Prostate gland (tissue), 2 donors: ENCODE measurements at regions not wholly inside any gene's neighbourhood (a gene's known extent, or its start where the extent isn't known, plus 50 kb on each side); places are given as distances from the start of the nearest gene placed in this dataset.

Experiments
- DNase-seq: peaks from one replicate; pipeline ENCODE4 v3.0.0-alpha.2; 2019; ENCODE audit warnings: low spot score
- H3K27ac ChIP-seq, 2 donors: fragments of 200-600 bp; sonication (generic); 2 replicates each; pipeline ENCODE4 v1.5.1; 2017 to 2019
- H3K27me3 ChIP-seq: fragments of 200-600 bp; sonication (generic); replicated peaks from 2 replicates; pipeline ENCODE4 v1.5.1; 2019; ENCODE audit not compliant: insufficient read depth
- H3K36me3 ChIP-seq, 2 donors: fragments of 200-600 bp; sonication (generic); 1 replicate in 1 of 2; 2 replicates in 1 of 2; pipeline versions ENCODE4 v1.5.1 to v1.8.1; 2017 to 2019
- H3K4me1 ChIP-seq: fragments of 200-600 bp; sonication (generic); replicated peaks from 2 replicates; pipeline ENCODE4 v1.5.1; 2019
- H3K4me3 ChIP-seq, 2 donors: fragments of 200-600 bp; sonication (generic); 2 replicates each; pipeline ENCODE4 v1.5.1; 2017 to 2019
- H3K9me3 ChIP-seq: fragments of 200-600 bp; sonication (generic); 2 replicates; pipeline ENCODE4 v1.5.1; 2017
- POLR2A ChIP-seq: fragments of 450-650 bp; IDR thresholded peaks from one replicate; pipeline ENCODE4 v1.6.1; 2016; ENCODE audit warnings: antibody characterized with exemption, mild to moderate bottlenecking
- POLR2AphosphoS5 ChIP-seq: sonication (generic); formaldehyde crosslinking; IDR thresholded peaks from one replicate; pipeline ENCODE4 v1.6.1; 2017; ENCODE audit warnings: antibody characterized with exemption
- WGBS: methylation state at CpG from one replicate; pipeline ENCODE4 v1.1.5; 2018; 5-methylcytosine and 5-hydroxymethylcytosine counted together
- intact Hi-C: fragments of 100-400 bp; cut with DNase I; formaldehyde crosslinking; loops from one replicate; pipeline ENCODE4 v1.14.2; 2022
- TF ChIP-seq, protein P1 (sequence below), 4 experiments: fragments of 200-600 bp in 2 of 4; fragments of 450-650 bp in 2 of 4; sonication (generic) in 2 of 4; IDR thresholded peaks; 1 replicate in 3 of 4; 2 replicates in 1 of 4; pipeline ENCODE4 v1.5.1; 2016 to 2019; ENCODE audit warnings: antibody characterized with exemption in 4 of 4, mild to moderate bottlenecking in 2 of 4, moderate library complexity in 2 of 4

GRCh38 chr6:85385636-85386315 is 64.1 kb upstream of the NT5E start:
- TF ChIP-seq, protein P1, sequence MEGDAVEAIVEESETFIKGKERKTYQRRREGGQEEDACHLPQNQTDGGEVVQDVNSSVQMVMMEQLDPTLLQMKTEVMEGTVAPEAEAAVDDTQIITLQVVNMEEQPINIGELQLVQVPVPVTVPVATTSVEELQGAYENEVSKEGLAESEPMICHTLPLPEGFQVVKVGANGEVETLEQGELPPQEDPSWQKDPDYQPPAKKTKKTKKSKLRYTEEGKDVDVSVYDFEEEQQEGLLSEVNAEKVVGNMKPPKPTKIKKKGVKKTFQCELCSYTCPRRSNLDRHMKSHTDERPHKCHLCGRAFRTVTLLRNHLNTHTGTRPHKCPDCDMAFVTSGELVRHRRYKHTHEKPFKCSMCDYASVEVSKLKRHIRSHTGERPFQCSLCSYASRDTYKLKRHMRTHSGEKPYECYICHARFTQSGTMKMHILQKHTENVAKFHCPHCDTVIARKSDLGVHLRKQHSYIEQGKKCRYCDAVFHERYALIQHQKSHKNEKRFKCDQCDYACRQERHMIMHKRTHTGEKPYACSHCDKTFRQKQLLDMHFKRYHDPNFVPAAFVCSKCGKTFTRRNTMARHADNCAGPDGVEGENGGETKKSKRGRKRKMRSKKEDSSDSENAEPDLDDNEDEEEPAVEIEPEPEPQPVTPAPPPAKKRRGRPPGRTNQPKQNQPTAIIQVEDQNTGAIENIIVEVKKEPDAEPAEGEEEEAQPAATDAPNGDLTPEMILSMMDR (IDR thresholded peaks at IDR 0.05) = no peak
- TF ChIP-seq POLR2A (no peak), POLR2AphosphoS5 (no peak)
- intact Hi-C loops = no loop called here
- WGBS = 85% methylated on average over 5 of the region's 5 CpGs
- Histone ChIP-seq H3K36me3 (no peaks in the 10 kb centered on the region), H3K27me3 (no peaks in the 10 kb centered on the region), H3K4me3 (no peak overlapping the region), H3K27ac (no peak overlapping the region), H3K4me1 (no peaks in the 10 kb centered on the region), H3K9me3 (no peaks in the 10 kb centered on the region)
- no peak for DNase-seq

- Histone ChIP-seq H3K27me3 (no peaks in the 10 kb centered on the region), H3K27ac (no peak overlapping the region), H3K36me3 (no peaks in the 10 kb centered on the region), H3K4me3 (no peak overlapping the region), H3K4me1 (no peaks in the 10 kb centered on the region), H3K9me3 (no peaks in the 10 kb centered on the region)
- WGBS = 34% methylated on average over 6 of the region's 6 CpGs
- TF ChIP-seq POLR2AphosphoS5 (no peak), POLR2A (no peak)
- TF ChIP-seq, protein P1 (IDR thresholded peaks at IDR 0.05) = no peak
- intact Hi-C loops = no loop called here
- no peak for DNase-seq
These were observed 66.8 kb upstream of the NT5E start for GRCh38 chr6:85383042-85383441.

DNA sequence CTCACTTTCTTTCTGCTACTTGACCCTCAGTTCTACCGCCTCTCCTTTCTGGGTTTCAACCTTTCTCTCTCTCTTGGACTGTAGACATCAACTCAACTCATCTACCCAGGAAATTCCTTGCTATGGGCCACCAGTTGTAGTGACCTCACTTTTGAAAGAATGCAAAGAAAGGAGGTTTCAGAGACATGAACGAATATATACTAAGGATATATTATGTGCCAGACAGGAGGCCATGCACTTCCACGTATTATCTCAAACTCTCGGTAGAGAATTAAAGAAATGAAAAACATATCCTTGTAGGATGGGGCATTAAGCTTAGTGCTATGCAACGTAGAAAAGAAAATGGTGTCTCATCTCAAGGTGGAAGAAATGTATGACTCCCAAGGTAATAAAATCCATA is 67.3 kb upstream of the NT5E start:
- Histone ChIP-seq H3K9me3 (no peaks in the 10 kb centered on the region), H3K4me3 (no peak overlapping the region), H3K27me3 (no peaks in the 10 kb centered on the region), H3K27ac (no peak overlapping the region), H3K36me3 (no peaks in the 10 kb centered on the region), H3K4me1 (no peaks in the 10 kb centered on the region)
- DNase-seq = no peak
- intact Hi-C loops = no loop called here
- TF ChIP-seq, protein P1 (IDR thresholded peaks at IDR 0.05) = no peak
- TF ChIP-seq POLR2AphosphoS5 (no peak), POLR2A (no peak)
- WGBS = 91% methylated on average over 5 of the region's 5 CpGs

DNA sequence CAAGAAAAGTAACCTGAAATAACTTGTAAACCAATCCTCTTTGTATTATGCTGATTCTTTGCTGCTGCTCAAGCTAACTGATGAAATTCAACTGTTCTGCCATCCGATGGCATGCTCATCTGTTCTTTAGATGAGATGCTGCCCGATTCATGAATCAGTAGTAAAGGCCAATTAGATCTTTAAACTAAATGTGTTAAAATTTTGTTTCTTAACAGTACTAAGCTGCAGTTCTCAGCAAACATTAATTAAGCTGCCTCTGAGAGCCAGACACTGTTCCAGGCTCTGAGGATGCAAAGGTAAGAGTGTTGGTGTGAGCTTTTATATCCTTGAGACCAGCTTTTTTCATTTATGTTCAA is 77.0 kb upstream of the NT5E start:
- no peak for DNase-seq
- Histone ChIP-seq H3K27ac (no peak overlapping the region), H3K9me3 (no peaks in the 10 kb centered on the region), H3K36me3 (no peaks in the 10 kb centered on the region), H3K4me1 (no peaks in the 10 kb centered on the region), H3K4me3 (no peak overlapping the region), H3K27me3 (no peaks in the 10 kb centered on the region)
- TF ChIP-seq, protein P1 (IDR thresholded peaks at IDR 0.05) = no peak
- TF ChIP-seq POLR2A = no peak
- TF ChIP-seq POLR2AphosphoS5 = no peak
- intact Hi-C loops = no loop called here
- WGBS = 98% methylated on average over 2 of the region's 2 CpGs

DNA sequence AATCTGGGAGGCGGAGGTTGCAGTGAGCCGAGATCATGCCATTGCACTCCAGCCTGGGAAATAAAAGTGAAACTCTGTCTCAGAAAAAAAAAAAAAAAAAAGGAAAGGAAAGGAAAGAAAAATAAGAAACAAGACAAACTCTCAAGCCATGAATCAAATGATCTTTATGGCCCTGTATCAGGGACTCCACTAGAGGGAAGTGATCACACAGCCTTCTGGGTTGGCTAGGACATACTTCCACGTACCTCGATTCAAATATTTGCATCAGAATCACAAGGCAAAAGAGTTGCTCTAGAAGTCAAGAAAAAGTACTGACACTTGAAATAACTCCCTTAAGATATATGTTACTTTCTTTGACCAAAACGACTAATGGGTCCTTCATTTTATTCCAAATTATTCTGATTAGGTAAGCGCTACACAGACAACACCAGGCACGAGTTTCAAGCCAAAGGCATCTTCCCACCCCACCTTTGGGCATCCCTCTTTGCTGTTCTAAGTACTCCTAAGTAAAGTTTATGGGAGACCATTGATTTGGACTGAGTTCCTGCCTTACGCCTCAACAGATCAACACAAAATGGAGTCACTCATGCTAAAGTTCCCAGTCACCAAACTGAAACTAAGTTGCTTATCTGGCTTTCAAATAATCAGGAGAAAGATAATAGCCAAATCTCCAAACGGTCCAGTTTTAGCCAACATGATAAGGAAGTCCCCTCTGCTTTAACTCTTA is 77.5 kb upstream of the NT5E start:
- no peak for TF ChIP-seq POLR2A
- TF ChIP-seq, protein P1 (IDR thresholded peaks at IDR 0.05) = no peak
- no peak for TF ChIP-seq POLR2AphosphoS5
- Histone ChIP-seq H3K36me3 (no peaks in the 10 kb centered on the region), H3K27ac (no peak overlapping the region), H3K9me3 (no peaks in the 10 kb centered on the region), H3K4me3 (no peak overlapping the region), H3K4me1 (no peaks in the 10 kb centered on the region), H3K27me3 (no peaks in the 10 kb centered on the region)
- 76% methylated on average over 9 of the region's 9 CpGs for WGBS
- DNase-seq = no peak
- intact Hi-C loops = no loop called here
